ENCODE measurements at regions not wholly inside any gene's neighbourhood (a gene's known extent, or its start where the extent isn't known, plus 50 kb on each side); places are given as distances from the start of the nearest gene placed in this dataset.

DNA sequence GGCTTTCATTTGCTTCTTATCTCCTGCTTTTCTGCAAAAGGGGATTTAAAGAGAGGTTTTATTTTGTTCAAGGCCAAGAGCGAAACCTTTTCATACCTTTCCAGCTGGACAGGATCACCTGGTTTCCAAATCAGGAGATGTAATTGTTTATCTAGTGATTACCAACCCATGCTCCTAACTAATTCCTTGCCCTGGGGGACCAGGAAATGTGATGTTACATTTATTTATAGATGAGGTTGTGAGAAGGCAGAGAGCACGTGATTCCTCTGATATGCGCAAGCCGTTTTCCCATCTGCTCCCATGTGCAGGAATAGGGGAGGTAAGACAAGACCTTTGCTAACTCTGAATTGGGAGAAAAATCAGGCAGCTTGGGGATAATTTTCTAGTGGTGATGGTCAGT is 507.2 kb upstream of the LARGE1 start:
- no peaks in the 10 kb centered on the region for H3K27me3 ChIP-seq (ENCODE audit: insufficient read depth, low read length)
- POLR2A ChIA-PET, result no interaction called here
- no peak overlapping the region for H3K4me3 ChIP-seq (replicated peaks in 1 of 2; ENCODE audit: low read depth in 1 of 2, low read length in 2 of 2)
- intact Hi-C loops (cut with micrococcal nuclease), result no loop called here
- TF ChIP-seq TCF7L2 (IDR thresholded peaks at IDR 0.05; ENCODE audit: borderline replicate concordance, extremely low read depth, insufficient read depth, insufficient read length), result no peak
- TF ChIP-seq, protein P1, sequence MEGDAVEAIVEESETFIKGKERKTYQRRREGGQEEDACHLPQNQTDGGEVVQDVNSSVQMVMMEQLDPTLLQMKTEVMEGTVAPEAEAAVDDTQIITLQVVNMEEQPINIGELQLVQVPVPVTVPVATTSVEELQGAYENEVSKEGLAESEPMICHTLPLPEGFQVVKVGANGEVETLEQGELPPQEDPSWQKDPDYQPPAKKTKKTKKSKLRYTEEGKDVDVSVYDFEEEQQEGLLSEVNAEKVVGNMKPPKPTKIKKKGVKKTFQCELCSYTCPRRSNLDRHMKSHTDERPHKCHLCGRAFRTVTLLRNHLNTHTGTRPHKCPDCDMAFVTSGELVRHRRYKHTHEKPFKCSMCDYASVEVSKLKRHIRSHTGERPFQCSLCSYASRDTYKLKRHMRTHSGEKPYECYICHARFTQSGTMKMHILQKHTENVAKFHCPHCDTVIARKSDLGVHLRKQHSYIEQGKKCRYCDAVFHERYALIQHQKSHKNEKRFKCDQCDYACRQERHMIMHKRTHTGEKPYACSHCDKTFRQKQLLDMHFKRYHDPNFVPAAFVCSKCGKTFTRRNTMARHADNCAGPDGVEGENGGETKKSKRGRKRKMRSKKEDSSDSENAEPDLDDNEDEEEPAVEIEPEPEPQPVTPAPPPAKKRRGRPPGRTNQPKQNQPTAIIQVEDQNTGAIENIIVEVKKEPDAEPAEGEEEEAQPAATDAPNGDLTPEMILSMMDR (IDR thresholded peaks at IDR 0.05 in 2 of 3, conservative IDR thresholded peaks at IDR 0.05 in 1 of 3; ENCODE audit: borderline replicate concordance in 1 of 3, insufficient read depth in 1 of 3, low read depth in 2 of 3, low read length in 2 of 3), result no peak
- TF ChIP-seq SRF (IDR thresholded peaks at IDR 0.05; ENCODE audit: low read depth), result no peak
- no peak for TF ChIP-seq EGR1 (IDR thresholded peaks at IDR 0.05; ENCODE audit: low read depth)
- no peak for TF ChIP-seq JUND (IDR thresholded peaks at IDR 0.05)
- no peak for TF ChIP-seq FOSL1 (IDR thresholded peaks at IDR 0.05; ENCODE audit: low read depth)
- H3K79me2 ChIP-seq (ENCODE audit: insufficient read depth, low read length), result no peaks in the 10 kb centered on the region
- CTCF ChIA-PET, result no interaction called here
- no peak overlapping the region for H3K4me2 ChIP-seq (ENCODE audit: low read length)
- DNase-seq (ENCODE audit: low read depth, low spot score) (no peak), ATAC-seq (no peak)
- RAD21 ChIA-PET (ENCODE audit: low non-redundant PET in 1 of 2, low total read pairs in 2 of 2, uncharacterized antibody in 2 of 2, unreplicated experiment in 2 of 2), result no interaction called here
- H3K9me2 ChIP-seq (ENCODE audit: insufficient read depth), result no peaks in the 10 kb centered on the region
- H4K20me1 ChIP-seq (ENCODE audit: insufficient read depth), result no peaks in the 10 kb centered on the region
- H3K9me3 ChIP-seq (ENCODE audit: control insufficient read depth in 1 of 2, insufficient read depth in 1 of 2, low read depth in 1 of 2, low read length in 2 of 2), result peaks cover 14 to 37% of the 10 kb centered on the region in 2 experiments; a peak in 2 of 4 replicates
- no peak overlapping the region for H3K27ac ChIP-seq (ENCODE audit: low read depth, low read length)
- BruUV-seq (replicated peaks), result no TSS peak
- no peaks in the 10 kb centered on the region for H3K4me1 ChIP-seq (ENCODE audit: control insufficient read depth in 1 of 2, insufficient read depth in 2 of 2, low read length in 2 of 2)
- H2AFZ ChIP-seq (ENCODE audit: low read depth, low read length, poor library complexity, severe bottlenecking), result no peak overlapping the region
- no peaks in the 10 kb centered on the region for H3K36me3 ChIP-seq (ENCODE audit: control insufficient read depth in 1 of 2, insufficient read depth in 2 of 2, low read length in 2 of 2)
- no peak overlapping the region for H3K9ac ChIP-seq (ENCODE audit: low read length)

- DNase-seq (ENCODE audit: low read depth, low spot score), result no peak
- no peaks in the 10 kb centered on the region for H3K79me2 ChIP-seq (ENCODE audit: insufficient read depth, low read length)
- ChIA-PET POLR2A (no interaction called here), RAD21 (ENCODE audit: low non-redundant PET in 1 of 2, low total read pairs in 2 of 2, uncharacterized antibody in 2 of 2, unreplicated experiment in 2 of 2) (no interaction called here), CTCF (no interaction called here)
- H3K9me3 ChIP-seq (ENCODE audit: control insufficient read depth in 1 of 2, insufficient read depth in 1 of 2, low read depth in 1 of 2, low read length in 2 of 2), result peaks cover 16 to 37% of the 10 kb centered on the region in 2 experiments; a peak in 2 of 4 replicates
- H3K9me2 ChIP-seq (ENCODE audit: insufficient read depth), result no peaks in the 10 kb centered on the region
- no TSS peak for BruUV-seq (replicated peaks)
- ATAC-seq, result no peak
- no peaks in the 10 kb centered on the region for H3K36me3 ChIP-seq (ENCODE audit: control insufficient read depth in 1 of 2, insufficient read depth in 2 of 2, low read length in 2 of 2)
- no peaks in the 10 kb centered on the region for H3K27me3 ChIP-seq (ENCODE audit: insufficient read depth, low read length)
- no peak overlapping the region for H2AFZ ChIP-seq (ENCODE audit: low read depth, low read length, poor library complexity, severe bottlenecking)
- TF ChIP-seq ATF3 (IDR thresholded peaks at IDR 0.05) (no peak), YY1 (IDR thresholded peaks at IDR 0.05; ENCODE audit: extremely low read depth, insufficient replicate concordance, low read depth, low read length) (no peak)
- H3K4me1 ChIP-seq (ENCODE audit: control insufficient read depth in 1 of 2, insufficient read depth in 2 of 2, low read length in 2 of 2), result no peaks in the 10 kb centered on the region
- H4K20me1 ChIP-seq (ENCODE audit: insufficient read depth), result no peaks in the 10 kb centered on the region
- no peak overlapping the region for H3K9ac ChIP-seq (ENCODE audit: low read length)
- H3K4me3 ChIP-seq (replicated peaks in 1 of 2; ENCODE audit: low read depth in 1 of 2, low read length in 2 of 2), result no peak overlapping the region
- intact Hi-C loops (cut with micrococcal nuclease), result no loop called here
- H3K27ac ChIP-seq (ENCODE audit: low read depth, low read length), result no peak overlapping the region
- H3K4me2 ChIP-seq (ENCODE audit: low read length), result no peak overlapping the region
Measured at GRCh38 chr22:34427841-34428240, 507.6 kb upstream of the LARGE1 start.
